Upper lobe of right lung (tissue), 1 donor: ENCODE measurements at regions not wholly inside any gene's neighbourhood (a gene's known extent, or its start where the extent isn't known, plus 50 kb on each side); places are given as distances from the start of the nearest gene placed in this dataset.
A peak's percentile ranks its signal among the peaks of the same experiment; 100 is the strongest.
"Not testable (repeated sequence)": the region's sequence is repeated elsewhere in the genome, so short reads cannot be mapped to it uniquely, and the experiment has no call there.

ENCODE experiments used
- ATAC-seq: fragments of 200-7000 bp; cut with Tn5 transposase; one replicate; pipeline ENCODE4 v1.9.1; 2020; ENCODE audit warnings: mild to moderate bottlenecking, moderate library complexity
- DNase-seq: peaks from one replicate; pipeline ENCODE4 v3.0.0-alpha.2; 2020
- H3K27ac ChIP-seq: fragments of 200-600 bp; one replicate; pipeline ENCODE4 v1.8.0; 2022
- H3K27me3 ChIP-seq: fragments of 200-600 bp; one replicate; pipeline ENCODE4 v1.8.0; 2022; ENCODE audit warnings: mild to moderate bottlenecking
- H3K36me3 ChIP-seq: fragments of 200-600 bp; one replicate; pipeline ENCODE4 v1.8.0; 2022
- H3K4me1 ChIP-seq: fragments of 200-600 bp; one replicate; pipeline ENCODE4 v1.8.0; 2022
- H3K4me3 ChIP-seq: fragments of 200-600 bp; one replicate; pipeline ENCODE4 v1.8.0; 2022; ENCODE audit warnings: mild to moderate bottlenecking
- H3K9me3 ChIP-seq: fragments of 200-600 bp; one replicate; pipeline ENCODE4 v1.8.0; 2022
- CTCF ChIP-seq: fragments of 200-600 bp; IDR thresholded peaks from one replicate; pipeline ENCODE4 v1.8.0; 2022; ENCODE audit warnings: antibody characterized with exemption
- intact Hi-C: fragments of 100-400 bp; cut with DNase I; formaldehyde crosslinking; loops from one replicate; pipeline ENCODE4 v1.11.0; 2022
- donor health status: DM: no; HTN: yes; CAD: no; lungs with severe emphysema.

GRCh38 chr4:57309658-57310057 is 199.5 kb upstream of the IGFBP7 start:
- H3K27ac ChIP-seq = no peak overlapping the region
- H3K27me3 ChIP-seq = no peaks in the 10 kb centered on the region
- DNase-seq (no peak), ATAC-seq (no peak)
- intact Hi-C loops = no loop called here
- no peaks in the 10 kb centered on the region for H3K36me3 ChIP-seq
- TF ChIP-seq CTCF = no peak
- H3K4me1 ChIP-seq = no peaks in the 10 kb centered on the region
- no peak overlapping the region for H3K4me3 ChIP-seq
- no peaks in the 10 kb centered on the region for H3K9me3 ChIP-seq

- ATAC-seq = no peak
- no peak for TF ChIP-seq CTCF
- intact Hi-C loops = no loop called here
- Histone ChIP-seq H3K4me3 (no peak overlapping the region), H3K36me3 (no peaks in the 10 kb centered on the region), H3K27ac (no peak overlapping the region), H3K27me3 (no peaks in the 10 kb centered on the region), H3K4me1 (no peaks in the 10 kb centered on the region), H3K9me3 (no peaks in the 10 kb centered on the region)
- no peak for DNase-seq
These were observed 198.1 kb upstream of the IGFBP7 start for GRCh38 chr4:57308301-57308700.

- Histone ChIP-seq H3K4me3 (no peak overlapping the region), H3K36me3 (no peaks in the 10 kb centered on the region), H3K27me3 (no peaks in the 10 kb centered on the region), H3K4me1 (no peaks in the 10 kb centered on the region), H3K27ac (no peak overlapping the region), H3K9me3 (no peaks in the 10 kb centered on the region)
- DNase-seq = no peak
- TF ChIP-seq CTCF = no peak
- intact Hi-C loops = no loop called here
- no peak for ATAC-seq
These were observed 195.7 kb upstream of the IGFBP7 start for GRCh38 chr4:57305836-57306235.

GRCh38 chr4:57303012-57303751 is 193.0 kb upstream of the IGFBP7 start:
- intact Hi-C loops = no loop called here
- Histone ChIP-seq H3K27me3 (no peaks in the 10 kb centered on the region), H3K4me1 (no peaks in the 10 kb centered on the region), H3K9me3 (no peaks in the 10 kb centered on the region), H3K4me3 (no peak overlapping the region), H3K27ac (no peak overlapping the region), H3K36me3 (no peaks in the 10 kb centered on the region)
- no peak for TF ChIP-seq CTCF
- DNase-seq (no peak), ATAC-seq (peak; percentile 29)

- H3K36me3 ChIP-seq, ATAC-seq, intact Hi-C loops, H3K4me3 ChIP-seq, H3K9me3 ChIP-seq, H3K27me3 ChIP-seq, H3K4me1 ChIP-seq, H3K27ac ChIP-seq, DNase-seq: not testable (repeated sequence)
These were observed 190.1 kb upstream of the IGFBP7 start for GRCh38 chr4:57300300-57300699.

GRCh38 chr4:57291911-57292310 is 181.7 kb upstream of the IGFBP7 start:
- no peaks in the 10 kb centered on the region for H3K27me3 ChIP-seq
- no peaks in the 10 kb centered on the region for H3K36me3 ChIP-seq
- H3K9me3 ChIP-seq = no peaks in the 10 kb centered on the region
- intact Hi-C loops = no loop called here
- TF ChIP-seq CTCF = no peak
- no peaks in the 10 kb centered on the region for H3K4me1 ChIP-seq
- no peak overlapping the region for H3K27ac ChIP-seq
- ATAC-seq (no peak), DNase-seq (no peak)
- no peak overlapping the region for H3K4me3 ChIP-seq
